ENCODE measurements at regions not wholly inside any gene's neighbourhood (a gene's known extent, or its start where the extent isn't known, plus 50 kb on each side); places are given as distances from the start of the nearest gene placed in this dataset.

DNA sequence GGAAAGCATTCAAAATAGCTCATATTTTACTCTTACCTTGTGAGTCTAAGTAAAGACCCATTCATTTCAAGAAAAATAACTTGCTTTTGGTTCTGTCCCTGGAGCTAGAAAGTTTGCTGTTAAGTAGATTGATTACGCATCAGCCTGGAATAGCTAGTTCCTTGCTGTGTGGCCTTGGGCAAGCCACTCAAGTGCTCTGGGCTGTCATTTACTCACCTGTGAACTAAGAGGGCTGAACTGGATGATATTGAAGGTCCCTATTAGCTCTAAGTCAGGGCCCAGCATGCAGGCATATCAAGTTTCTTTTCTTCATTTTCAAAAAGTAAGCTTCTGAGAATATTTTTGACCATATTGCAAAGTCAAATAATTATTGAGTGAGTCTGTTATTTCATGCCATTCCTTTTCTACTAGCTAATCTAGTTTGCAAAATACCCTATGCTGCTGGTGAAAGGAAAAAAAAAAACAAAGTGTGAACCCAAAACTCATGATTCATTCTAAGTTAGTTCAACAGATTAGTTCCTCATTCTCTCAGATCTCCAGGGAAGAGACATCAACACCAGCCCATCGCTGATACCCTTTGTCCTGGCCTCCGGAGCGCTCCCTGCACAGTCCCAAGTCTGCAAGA is 106.5 kb upstream of the GMDS start:
- DNase-seq (ENCODE audit: low read depth, low spot score) (no peak), ATAC-seq (no peak)
- no peaks in the 10 kb centered on the region; the same call in 1 of the 2 replicates for H4K20me1 ChIP-seq (ENCODE audit: insufficient read depth)
- no peaks in the 10 kb centered on the region for H3K9me2 ChIP-seq (ENCODE audit: insufficient read depth)
- BruUV-seq (replicated peaks): no TSS peak
- no peaks in the 10 kb centered on the region for H3K27me3 ChIP-seq (ENCODE audit: insufficient read depth, low read length)
- intact Hi-C loops (cut with micrococcal nuclease): loop anchor here (5.0 kb wide), 2 partner anchors 95 to 250 kb away; no protein-coding TSS in a partner anchor
- H3K79me2 ChIP-seq (ENCODE audit: insufficient read depth, low read length): no peaks in the 10 kb centered on the region
- H2AFZ ChIP-seq (ENCODE audit: low read depth, low read length, poor library complexity, severe bottlenecking): no peak overlapping the region
- POLR2A ChIA-PET: no interaction called here
- RAD21 ChIA-PET (ENCODE audit: low non-redundant PET in 1 of 2, low total read pairs in 2 of 2, uncharacterized antibody in 2 of 2, unreplicated experiment in 2 of 2): no interaction called here
- no peaks in the 10 kb centered on the region for H3K4me1 ChIP-seq (ENCODE audit: control insufficient read depth in 1 of 2, insufficient read depth in 2 of 2, low read length in 2 of 2)
- no peak overlapping the region for H3K27ac ChIP-seq (ENCODE audit: low read depth, low read length)
- CTCF ChIA-PET: interaction anchor here (1.0 kb wide), 1 partner anchor 143 kb away, joined by 4 read pairs; no protein-coding TSS in a partner anchor
- no peak for TF ChIP-seq CEBPB (IDR thresholded peaks at IDR 0.05; ENCODE audit: low read depth)
- TF ChIP-seq, protein P1, sequence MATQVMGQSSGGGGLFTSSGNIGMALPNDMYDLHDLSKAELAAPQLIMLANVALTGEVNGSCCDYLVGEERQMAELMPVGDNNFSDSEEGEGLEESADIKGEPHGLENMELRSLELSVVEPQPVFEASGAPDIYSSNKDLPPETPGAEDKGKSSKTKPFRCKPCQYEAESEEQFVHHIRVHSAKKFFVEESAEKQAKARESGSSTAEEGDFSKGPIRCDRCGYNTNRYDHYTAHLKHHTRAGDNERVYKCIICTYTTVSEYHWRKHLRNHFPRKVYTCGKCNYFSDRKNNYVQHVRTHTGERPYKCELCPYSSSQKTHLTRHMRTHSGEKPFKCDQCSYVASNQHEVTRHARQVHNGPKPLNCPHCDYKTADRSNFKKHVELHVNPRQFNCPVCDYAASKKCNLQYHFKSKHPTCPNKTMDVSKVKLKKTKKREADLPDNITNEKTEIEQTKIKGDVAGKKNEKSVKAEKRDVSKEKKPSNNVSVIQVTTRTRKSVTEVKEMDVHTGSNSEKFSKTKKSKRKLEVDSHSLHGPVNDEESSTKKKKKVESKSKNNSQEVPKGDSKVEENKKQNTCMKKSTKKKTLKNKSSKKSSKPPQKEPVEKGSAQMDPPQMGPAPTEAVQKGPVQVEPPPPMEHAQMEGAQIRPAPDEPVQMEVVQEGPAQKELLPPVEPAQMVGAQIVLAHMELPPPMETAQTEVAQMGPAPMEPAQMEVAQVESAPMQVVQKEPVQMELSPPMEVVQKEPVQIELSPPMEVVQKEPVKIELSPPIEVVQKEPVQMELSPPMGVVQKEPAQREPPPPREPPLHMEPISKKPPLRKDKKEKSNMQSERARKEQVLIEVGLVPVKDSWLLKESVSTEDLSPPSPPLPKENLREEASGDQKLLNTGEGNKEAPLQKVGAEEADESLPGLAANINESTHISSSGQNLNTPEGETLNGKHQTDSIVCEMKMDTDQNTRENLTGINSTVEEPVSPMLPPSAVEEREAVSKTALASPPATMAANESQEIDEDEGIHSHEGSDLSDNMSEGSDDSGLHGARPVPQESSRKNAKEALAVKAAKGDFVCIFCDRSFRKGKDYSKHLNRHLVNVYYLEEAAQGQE (IDR thresholded peaks at IDR 0.05; ENCODE audit: low read depth): no peak
- no peak for TF ChIP-seq EZH2phosphoT487 (IDR thresholded peaks at IDR 0.05; ENCODE audit: borderline replicate concordance)
- no peak for TF ChIP-seq FOSL1 (IDR thresholded peaks at IDR 0.05; ENCODE audit: low read depth)
- H3K9me3 ChIP-seq (ENCODE audit: control insufficient read depth in 1 of 2, insufficient read depth in 1 of 2, low read depth in 1 of 2, low read length in 2 of 2): no peaks in the 10 kb centered on the region
- H3K36me3 ChIP-seq (ENCODE audit: control insufficient read depth in 1 of 2, insufficient read depth in 2 of 2, low read length in 2 of 2): no peaks in the 10 kb centered on the region
- no peak overlapping the region for H3K4me3 ChIP-seq (replicated peaks in 1 of 2; ENCODE audit: low read depth in 1 of 2, low read length in 2 of 2)
- H3K9ac ChIP-seq (ENCODE audit: low read length): no peak overlapping the region
- H3K4me2 ChIP-seq (ENCODE audit: low read length): no peak overlapping the region

DNA sequence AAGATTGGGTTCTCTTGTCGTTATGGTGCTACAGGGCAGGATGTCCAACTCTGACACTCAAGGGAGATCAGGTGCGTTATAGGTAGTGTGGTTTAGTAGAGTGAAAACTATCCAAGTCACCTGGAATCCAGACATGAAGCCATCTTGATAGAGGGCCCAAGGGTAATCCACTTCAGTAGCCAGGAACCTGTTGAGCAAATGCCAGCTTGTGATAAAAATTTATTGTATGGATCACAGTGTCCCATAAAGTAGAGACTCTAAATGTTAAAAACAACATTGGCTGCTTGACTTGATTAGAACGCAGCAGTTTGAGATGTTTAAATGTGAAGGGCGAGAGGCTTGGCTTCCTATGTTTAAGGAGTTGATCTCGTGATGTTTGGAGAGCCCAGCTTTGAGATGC is 105.7 kb upstream of the GMDS start:
- ChIA-PET RAD21 (ENCODE audit: low non-redundant PET in 1 of 2, low total read pairs in 2 of 2, uncharacterized antibody in 2 of 2, unreplicated experiment in 2 of 2) (no interaction called here), POLR2A (no interaction called here), CTCF (interaction anchor here (1.0 kb wide), 1 partner anchor 142 kb away, joined by 4 read pairs; no protein-coding TSS in a partner anchor)
- DNase-seq (ENCODE audit: low read depth, low spot score) (no peak), ATAC-seq (no peak)
- H2AFZ ChIP-seq (ENCODE audit: low read depth, low read length, poor library complexity, severe bottlenecking): no peak overlapping the region
- H3K79me2 ChIP-seq (ENCODE audit: insufficient read depth, low read length): no peaks in the 10 kb centered on the region
- H3K27ac ChIP-seq (ENCODE audit: low read depth, low read length): no peak overlapping the region
- H4K20me1 ChIP-seq (ENCODE audit: insufficient read depth): no peaks in the 10 kb centered on the region; the same call in 1 of the 2 replicates
- no peaks in the 10 kb centered on the region for H3K27me3 ChIP-seq (ENCODE audit: insufficient read depth, low read length)
- no peak overlapping the region for H3K4me3 ChIP-seq (replicated peaks in 1 of 2; ENCODE audit: low read depth in 1 of 2, low read length in 2 of 2)
- no peaks in the 10 kb centered on the region for H3K4me1 ChIP-seq (ENCODE audit: control insufficient read depth in 1 of 2, insufficient read depth in 2 of 2, low read length in 2 of 2)
- no TSS peak for BruUV-seq (replicated peaks)
- H3K36me3 ChIP-seq (ENCODE audit: control insufficient read depth in 1 of 2, insufficient read depth in 2 of 2, low read length in 2 of 2): no peaks in the 10 kb centered on the region
- no peak overlapping the region for H3K9ac ChIP-seq (ENCODE audit: low read length)
- H3K9me2 ChIP-seq (ENCODE audit: insufficient read depth): no peaks in the 10 kb centered on the region
- intact Hi-C loops (cut with micrococcal nuclease): loop anchor here (5.0 kb wide), 2 partner anchors 96 to 249 kb away; no protein-coding TSS in a partner anchor
- TF ChIP-seq EZH2phosphoT487 (IDR thresholded peaks at IDR 0.05; ENCODE audit: borderline replicate concordance) (no peak), SP1 (IDR thresholded peaks at IDR 0.05; ENCODE audit: low read depth) (no peak)
- TF ChIP-seq, protein P2, sequence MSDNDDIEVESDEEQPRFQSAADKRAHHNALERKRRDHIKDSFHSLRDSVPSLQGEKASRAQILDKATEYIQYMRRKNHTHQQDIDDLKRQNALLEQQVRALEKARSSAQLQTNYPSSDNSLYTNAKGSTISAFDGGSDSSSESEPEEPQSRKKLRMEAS (IDR thresholded peaks at IDR 0.05): no peak
- H3K9me3 ChIP-seq (ENCODE audit: control insufficient read depth in 1 of 2, insufficient read depth in 1 of 2, low read depth in 1 of 2, low read length in 2 of 2): no peaks in the 10 kb centered on the region
- H3K4me2 ChIP-seq (ENCODE audit: low read length): no peak overlapping the region

All from HCT116 (cell line).